Left ventricle myocardium inferior (tissue), 1 donor: ENCODE measurements at regions not wholly inside any gene's neighbourhood (a gene's known extent, or its start where the extent isn't known, plus 50 kb on each side); places are given as distances from the start of the nearest gene placed in this dataset.

Experiments used
- DNase-seq: peaks from one replicate; pipeline ENCODE4 v3.0.0-alpha.2; 2020
- H3K27ac ChIP-seq: fragments of 200-600 bp; replicated peaks from 2 replicates; pipeline ENCODE4 v1.8.0; 2021
- H3K27me3 ChIP-seq: fragments of 200-600 bp; 2 replicates; pipeline ENCODE4 v1.8.0; 2021; ENCODE audit warnings: low read depth
- H3K36me3 ChIP-seq: fragments of 200-600 bp; 2 replicates; pipeline ENCODE4 v1.8.0; 2021
- H3K4me1 ChIP-seq: fragments of 200-600 bp; 2 replicates; pipeline ENCODE4 v1.8.0; 2021
- H3K4me3 ChIP-seq: fragments of 200-600 bp; 2 replicates; pipeline ENCODE4 v1.8.0; 2021; ENCODE audit warnings: mild to moderate bottlenecking, moderate library complexity
- H3K9me3 ChIP-seq: fragments of 200-600 bp; replicated peaks from 2 replicates; pipeline ENCODE4 v1.8.0; 2021
- intact Hi-C: fragments of 100-400 bp; cut with micrococcal nuclease; formaldehyde crosslinking; loops from one replicate; pipeline ENCODE4 v1.11.0; 2022
- TF ChIP-seq, protein P1 (sequence below): fragments of 200-600 bp; IDR thresholded peaks from 2 replicates; pipeline ENCODE4 v1.8.0; 2021; ENCODE audit warnings: antibody characterized with exemption, mild to moderate bottlenecking, borderline replicate concordance
- donor health status: DM: no; HTN: yes; CAD: no; lungs with severe emphysema.

DNA sequence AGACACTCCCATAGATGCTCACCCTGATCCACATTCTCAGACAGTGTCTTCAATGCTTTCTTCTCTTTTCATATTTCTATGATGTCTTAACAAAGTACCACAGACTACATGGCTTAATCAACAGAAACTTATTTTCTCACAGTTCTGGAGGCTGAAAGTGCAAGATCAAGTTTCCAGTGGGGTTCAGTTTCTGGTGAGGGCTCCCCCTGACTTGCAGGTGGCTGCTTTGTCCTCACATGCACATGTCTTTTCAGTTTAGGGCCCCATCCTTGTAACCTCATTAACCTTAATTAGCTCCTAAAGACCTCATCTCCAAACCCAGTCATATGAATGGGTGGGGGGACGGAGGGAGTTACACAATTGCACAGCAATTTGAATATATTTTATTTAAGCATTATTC lies 335.8 kb downstream of the AASDHPPT start:
- Histone ChIP-seq H3K4me3 (no peak overlapping the region), H3K36me3 (no peaks in the 10 kb centered on the region), H3K9me3 (no peaks in the 10 kb centered on the region), H3K27me3 (no peaks in the 10 kb centered on the region), H3K4me1 (no peaks in the 10 kb centered on the region), H3K27ac (no peak overlapping the region)
- TF ChIP-seq, protein P1, sequence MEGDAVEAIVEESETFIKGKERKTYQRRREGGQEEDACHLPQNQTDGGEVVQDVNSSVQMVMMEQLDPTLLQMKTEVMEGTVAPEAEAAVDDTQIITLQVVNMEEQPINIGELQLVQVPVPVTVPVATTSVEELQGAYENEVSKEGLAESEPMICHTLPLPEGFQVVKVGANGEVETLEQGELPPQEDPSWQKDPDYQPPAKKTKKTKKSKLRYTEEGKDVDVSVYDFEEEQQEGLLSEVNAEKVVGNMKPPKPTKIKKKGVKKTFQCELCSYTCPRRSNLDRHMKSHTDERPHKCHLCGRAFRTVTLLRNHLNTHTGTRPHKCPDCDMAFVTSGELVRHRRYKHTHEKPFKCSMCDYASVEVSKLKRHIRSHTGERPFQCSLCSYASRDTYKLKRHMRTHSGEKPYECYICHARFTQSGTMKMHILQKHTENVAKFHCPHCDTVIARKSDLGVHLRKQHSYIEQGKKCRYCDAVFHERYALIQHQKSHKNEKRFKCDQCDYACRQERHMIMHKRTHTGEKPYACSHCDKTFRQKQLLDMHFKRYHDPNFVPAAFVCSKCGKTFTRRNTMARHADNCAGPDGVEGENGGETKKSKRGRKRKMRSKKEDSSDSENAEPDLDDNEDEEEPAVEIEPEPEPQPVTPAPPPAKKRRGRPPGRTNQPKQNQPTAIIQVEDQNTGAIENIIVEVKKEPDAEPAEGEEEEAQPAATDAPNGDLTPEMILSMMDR, result no peak
- no peak for DNase-seq
- intact Hi-C loops, result no loop called here

DNA sequence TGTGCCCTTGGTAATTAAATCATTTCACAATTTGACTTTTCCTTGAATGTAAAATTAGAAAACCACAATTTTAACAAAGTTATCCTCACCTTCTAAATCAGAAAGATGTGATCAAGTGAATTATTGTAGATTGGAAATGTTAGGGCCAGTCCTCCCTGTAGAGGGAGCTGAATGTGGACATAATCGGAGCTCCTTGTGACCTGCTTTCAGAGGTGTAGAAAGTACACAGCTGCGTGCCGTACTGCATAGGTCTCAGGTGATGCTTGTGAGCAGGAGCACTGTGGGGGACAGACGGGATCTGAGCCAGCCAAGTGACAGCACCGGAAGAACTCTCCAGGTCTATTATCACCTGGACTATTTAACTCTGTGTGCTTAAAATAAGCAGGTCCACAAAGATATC lies 338.0 kb downstream of the AASDHPPT start:
- TF ChIP-seq, protein P1, result no peak
- Histone ChIP-seq H3K27me3 (no peaks in the 10 kb centered on the region), H3K4me1 (no peaks in the 10 kb centered on the region), H3K9me3 (no peaks in the 10 kb centered on the region), H3K36me3 (no peaks in the 10 kb centered on the region), H3K27ac (no peak overlapping the region), H3K4me3 (no peak overlapping the region)
- DNase-seq, result no peak
- intact Hi-C loops, result no loop called here

DNA sequence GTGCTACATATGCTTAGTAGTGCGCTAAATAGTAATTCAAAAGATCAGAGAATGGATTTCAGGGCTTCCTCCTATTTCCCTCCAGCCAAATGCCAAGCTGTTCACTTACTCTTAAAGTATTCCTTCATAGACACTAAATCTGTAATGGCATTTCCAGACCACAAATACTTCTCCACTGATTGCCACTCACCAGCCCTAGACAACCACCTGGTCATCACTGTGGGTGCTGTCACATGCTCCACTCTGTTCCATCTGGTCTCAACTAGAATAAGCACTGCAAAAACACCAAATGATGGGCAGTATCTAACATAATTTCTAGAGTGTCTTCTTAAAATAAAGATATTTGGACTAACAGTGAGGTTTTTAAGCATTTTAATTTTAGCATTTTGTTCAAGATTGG lies 341.3 kb downstream of the AASDHPPT start:
- Histone ChIP-seq H3K9me3 (peaks cover 3% of the 10 kb centered on the region), H3K4me1 (no peaks in the 10 kb centered on the region), H3K27me3 (no peaks in the 10 kb centered on the region), H3K4me3 (no peak overlapping the region), H3K36me3 (no peaks in the 10 kb centered on the region), H3K27ac (no peak overlapping the region)
- intact Hi-C loops, result no loop called here
- TF ChIP-seq, protein P1, result no peak
- DNase-seq, result no peak

- Histone ChIP-seq H3K9me3 (peaks cover 3% of the 10 kb centered on the region), H3K4me3 (no peak overlapping the region), H3K36me3 (no peaks in the 10 kb centered on the region), H3K4me1 (no peaks in the 10 kb centered on the region), H3K27me3 (no peaks in the 10 kb centered on the region), H3K27ac (no peak overlapping the region)
- TF ChIP-seq, protein P1, result no peak
- no peak for DNase-seq
- intact Hi-C loops, result no loop called here
Observed at GRCh38 chr11:106420048-106420665, 342.7 kb downstream of the AASDHPPT start.

DNA sequence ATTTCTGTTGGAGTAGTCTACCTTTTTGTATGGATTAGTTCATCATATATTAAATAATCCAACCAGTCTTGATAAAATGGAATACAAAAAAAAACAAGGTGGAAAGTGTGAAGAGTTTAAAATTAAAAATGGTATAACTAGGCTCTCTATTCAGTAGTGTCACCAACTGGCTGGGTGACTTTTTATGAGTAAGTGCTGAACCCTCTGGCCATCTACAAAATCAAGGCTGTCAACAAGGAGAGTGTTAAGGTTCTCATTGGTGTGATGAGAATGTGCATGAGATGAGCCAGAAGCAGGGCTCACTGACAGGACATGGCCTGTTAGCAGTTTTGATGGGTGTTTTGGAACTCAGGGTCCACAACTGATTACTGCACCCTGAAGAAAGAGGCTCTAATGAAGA lies 343.2 kb downstream of the AASDHPPT start:
- Histone ChIP-seq H3K4me3 (no peak overlapping the region), H3K9me3 (peaks cover 3% of the 10 kb centered on the region), H3K27me3 (no peaks in the 10 kb centered on the region), H3K36me3 (no peaks in the 10 kb centered on the region), H3K27ac (no peak overlapping the region), H3K4me1 (no peaks in the 10 kb centered on the region)
- no peak for DNase-seq
- intact Hi-C loops, result no loop called here
- TF ChIP-seq, protein P1, result no peak
